ENCODE measurements at regions not wholly inside any gene's neighbourhood (a gene's known extent, or its start where the extent isn't known, plus 50 kb on each side); places are given as distances from the start of the nearest gene placed in this dataset.
A peak's percentile ranks its signal among the peaks of the same experiment; 100 is the strongest.

- H3K9me3 Mint-ChIP-seq = no peaks in the 10 kb centered on the region
- no peak overlapping the region for H3K27ac Mint-ChIP-seq
- H3K4me3 Mint-ChIP-seq = no peak overlapping the region
- H3K27me3 Mint-ChIP-seq = peaks cover 8% of the 10 kb centered on the region
- ATAC-seq (no peak), DNase-seq (no peak)
- no peaks in the 10 kb centered on the region for H3K36me3 Mint-ChIP-seq (ENCODE audit: low read depth)
- H3K4me1 Mint-ChIP-seq = peaks cover 33% of the 10 kb centered on the region
Measured at GRCh38 chrX:20593402-20593801, 326.7 kb upstream of the RPS6KA3 start.

- Mint-ChIP-seq H3K27ac (no peak overlapping the region), H3K4me1 (peaks cover 14% of the 10 kb centered on the region), H3K9me3 (no peaks in the 10 kb centered on the region), H3K36me3 (ENCODE audit: low read depth) (no peaks in the 10 kb centered on the region), H3K27me3 (peaks cover 7% of the 10 kb centered on the region), H3K4me3 (no peak overlapping the region)
- DNase-seq (no peak), ATAC-seq (no peak)
Measured at GRCh38 chrX:20591246-20591645, 324.5 kb upstream of the RPS6KA3 start.

- DNase-seq = no peak
- Mint-ChIP-seq H3K9me3 (no peaks in the 10 kb centered on the region), H3K4me1 (no peaks in the 10 kb centered on the region), H3K27ac (no peak overlapping the region), H3K4me3 (no peak overlapping the region), H3K36me3 (ENCODE audit: low read depth) (no peaks in the 10 kb centered on the region), H3K27me3 (peaks cover 8% of the 10 kb centered on the region)
- no peak for ATAC-seq
Measured at GRCh38 chrX:20585782-20586181, 319.1 kb upstream of the RPS6KA3 start.

- H3K4me3 Mint-ChIP-seq = no peak overlapping the region
- H3K4me1 Mint-ChIP-seq = peaks cover 7% of the 10 kb centered on the region
- DNase-seq = no peak
- H3K27me3 Mint-ChIP-seq = no peaks in the 10 kb centered on the region
- no peaks in the 10 kb centered on the region for H3K36me3 Mint-ChIP-seq (ENCODE audit: low read depth)
- no peaks in the 10 kb centered on the region for H3K9me3 Mint-ChIP-seq
- no peak for ATAC-seq
- H3K27ac Mint-ChIP-seq = no peak overlapping the region
Measured at GRCh38 chrX:20571611-20572010, 304.9 kb upstream of the RPS6KA3 start.

- no peaks in the 10 kb centered on the region for H3K36me3 Mint-ChIP-seq (ENCODE audit: low read depth)
- H3K9me3 Mint-ChIP-seq = no peaks in the 10 kb centered on the region
- ATAC-seq (peak; percentile 65), DNase-seq (peak; percentile 1)
- no peaks in the 10 kb centered on the region for H3K27me3 Mint-ChIP-seq
- peaks cover 7% of the 10 kb centered on the region for H3K4me1 Mint-ChIP-seq
- no peak overlapping the region for H3K27ac Mint-ChIP-seq
- no peak overlapping the region for H3K4me3 Mint-ChIP-seq
Measured at GRCh38 chrX:20567108-20567507, 300.4 kb upstream of the RPS6KA3 start.

GRCh38 chrX:20547611-20548051 is 280.9 kb upstream of the RPS6KA3 start:
- Mint-ChIP-seq H3K4me1 (peaks cover 6% of the 10 kb centered on the region), H3K36me3 (ENCODE audit: low read depth) (no peaks in the 10 kb centered on the region), H3K27me3 (no peaks in the 10 kb centered on the region), H3K27ac (no peak overlapping the region), H3K4me3 (no peak overlapping the region), H3K9me3 (peaks cover 4% of the 10 kb centered on the region)
- no peak for DNase-seq
- peak; percentile 72 for ATAC-seq

GRCh38 chrX:20545538-20545937 is 278.8 kb upstream of the RPS6KA3 start:
- Mint-ChIP-seq H3K27me3 (no peaks in the 10 kb centered on the region), H3K4me1 (peaks cover 6% of the 10 kb centered on the region), H3K4me3 (no peak overlapping the region), H3K36me3 (ENCODE audit: low read depth) (no peaks in the 10 kb centered on the region), H3K27ac (no peak overlapping the region), H3K9me3 (peaks cover 16% of the 10 kb centered on the region)
- no peak for ATAC-seq
- no peak for DNase-seq

GRCh38 chrX:20542072-20542471 is 275.4 kb upstream of the RPS6KA3 start:
- no peak overlapping the region for H3K27ac Mint-ChIP-seq
- H3K4me3 Mint-ChIP-seq = no peak overlapping the region
- H3K27me3 Mint-ChIP-seq = no peaks in the 10 kb centered on the region
- peaks cover 18% of the 10 kb centered on the region for H3K9me3 Mint-ChIP-seq
- DNase-seq = no peak
- H3K4me1 Mint-ChIP-seq = no peaks in the 10 kb centered on the region
- ATAC-seq = no peak
- H3K36me3 Mint-ChIP-seq (ENCODE audit: low read depth) = no peaks in the 10 kb centered on the region

GRCh38 chrX:20538974-20539373 is 272.3 kb upstream of the RPS6KA3 start:
- Mint-ChIP-seq H3K27me3 (peaks cover 8% of the 10 kb centered on the region), H3K4me3 (no peak overlapping the region), H3K36me3 (ENCODE audit: low read depth) (no peaks in the 10 kb centered on the region), H3K9me3 (peaks cover 18% of the 10 kb centered on the region), H3K4me1 (no peaks in the 10 kb centered on the region), H3K27ac (no peak overlapping the region)
- DNase-seq (no peak), ATAC-seq (no peak)

GRCh38 chrX:20531667-20532066 is 265.0 kb upstream of the RPS6KA3 start:
- H3K9me3 Mint-ChIP-seq = no peaks in the 10 kb centered on the region
- peaks cover 2% of the 10 kb centered on the region for H3K4me1 Mint-ChIP-seq
- H3K27ac Mint-ChIP-seq = no peak overlapping the region
- DNase-seq (no peak), ATAC-seq (no peak)
- no peak overlapping the region for H3K4me3 Mint-ChIP-seq
- no peaks in the 10 kb centered on the region for H3K36me3 Mint-ChIP-seq (ENCODE audit: low read depth)
- peaks cover 33% of the 10 kb centered on the region for H3K27me3 Mint-ChIP-seq

GRCh38 chrX:20530406-20530921 is 263.8 kb upstream of the RPS6KA3 start:
- Mint-ChIP-seq H3K27me3 (peaks cover 33% of the 10 kb centered on the region), H3K4me1 (peaks cover 2% of the 10 kb centered on the region), H3K9me3 (no peaks in the 10 kb centered on the region), H3K36me3 (ENCODE audit: low read depth) (no peaks in the 10 kb centered on the region), H3K27ac (no peak overlapping the region), H3K4me3 (no peak overlapping the region)
- no peak for ATAC-seq
- peak; percentile 54 for DNase-seq

- no peak for ATAC-seq
- Mint-ChIP-seq H3K9me3 (no peaks in the 10 kb centered on the region), H3K27ac (no peak overlapping the region), H3K36me3 (ENCODE audit: low read depth) (no peaks in the 10 kb centered on the region), H3K27me3 (peaks cover 33% of the 10 kb centered on the region), H3K4me3 (no peak overlapping the region), H3K4me1 (peaks cover 2% of the 10 kb centered on the region)
- DNase-seq = no peak
Measured at GRCh38 chrX:20529711-20530110, 263.0 kb upstream of the RPS6KA3 start.

- Mint-ChIP-seq H3K27me3 (peaks cover 30% of the 10 kb centered on the region), H3K4me1 (peaks cover 4% of the 10 kb centered on the region), H3K27ac (no peak overlapping the region), H3K36me3 (ENCODE audit: low read depth) (no peaks in the 10 kb centered on the region), H3K9me3 (no peaks in the 10 kb centered on the region), H3K4me3 (no peak overlapping the region)
- ATAC-seq = no peak
- no peak for DNase-seq
Measured at GRCh38 chrX:20529301-20529700, 262.6 kb upstream of the RPS6KA3 start.

GRCh38 chrX:20527558-20528011 is 260.9 kb upstream of the RPS6KA3 start:
- H3K4me3 Mint-ChIP-seq = no peak overlapping the region
- H3K36me3 Mint-ChIP-seq (ENCODE audit: low read depth) = no peaks in the 10 kb centered on the region
- no peak overlapping the region for H3K27ac Mint-ChIP-seq
- H3K27me3 Mint-ChIP-seq = peaks cover 25% of the 10 kb centered on the region
- no peaks in the 10 kb centered on the region for H3K9me3 Mint-ChIP-seq
- peaks cover 16% of the 10 kb centered on the region for H3K4me1 Mint-ChIP-seq
- DNase-seq = no peak
- ATAC-seq = no peak

- H3K4me3 Mint-ChIP-seq = no peak overlapping the region
- DNase-seq (no peak), ATAC-seq (no peak)
- H3K27me3 Mint-ChIP-seq = peaks cover 22% of the 10 kb centered on the region
- H3K36me3 Mint-ChIP-seq (ENCODE audit: low read depth) = no peaks in the 10 kb centered on the region
- H3K9me3 Mint-ChIP-seq = no peaks in the 10 kb centered on the region
- H3K27ac Mint-ChIP-seq = no peak overlapping the region
- peaks cover 16% of the 10 kb centered on the region for H3K4me1 Mint-ChIP-seq
Measured at GRCh38 chrX:20527041-20527440, 260.3 kb upstream of the RPS6KA3 start.

All from activated naive CD8-positive, alpha-beta T cell treated with anti-CD3 and anti-CD28 coated beads, Interleukin-2, amount 50 U/mL, for 24 hours (primary cell).